ENCODE measurements at regions not wholly inside any gene's neighbourhood (a gene's known extent, or its start where the extent isn't known, plus 50 kb on each side); places are given as distances from the start of the nearest gene placed in this dataset.

- no peak for TF ChIP-seq CTCF (IDR thresholded peaks at IDR 0.05)
- no peak for TF ChIP-seq POLR2A (IDR thresholded peaks at IDR 0.05)
Observed at GRCh38 chr2:237210763-237211162, 125.1 kb downstream of the COPS8 start.
